ENCODE measurements at regions not wholly inside any gene's neighbourhood (a gene's known extent, or its start where the extent isn't known, plus 50 kb on each side); places are given as distances from the start of the nearest gene placed in this dataset.

DNA sequence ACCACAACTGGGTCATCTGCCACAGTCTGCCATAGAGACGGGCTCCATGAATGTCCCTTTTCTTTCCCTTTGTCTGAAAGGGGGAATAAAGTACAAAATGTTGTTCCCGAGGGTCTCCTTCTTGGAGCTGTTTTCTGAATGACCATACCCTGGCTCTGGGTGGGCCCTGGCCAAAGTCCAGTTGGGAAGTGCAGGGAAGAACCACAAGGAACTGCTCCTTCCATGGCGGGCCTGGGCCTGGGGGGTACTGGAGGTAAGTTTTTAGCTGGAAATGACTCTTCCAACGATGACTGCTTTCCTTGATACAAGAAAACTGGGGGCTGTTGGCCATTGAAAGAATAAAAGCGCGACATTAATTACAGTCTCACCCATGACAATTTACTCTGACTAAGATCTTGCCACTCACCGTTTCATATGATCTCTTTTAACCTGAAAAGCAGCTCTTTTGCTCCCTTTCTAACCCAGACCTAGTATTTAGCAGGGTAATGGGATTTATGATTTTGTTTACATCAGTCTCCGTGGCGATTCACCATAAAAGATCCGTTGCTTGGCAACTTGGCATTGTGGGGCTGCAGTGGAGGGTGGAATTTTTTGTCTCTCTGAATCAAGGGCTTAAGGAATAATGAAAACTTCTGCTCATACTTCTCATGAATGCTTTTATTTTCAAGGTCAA, 89.2 kb upstream of the PTCH1 start:
- no peak for TF ChIP-seq POLR2A (IDR thresholded peaks at IDR 0.05)
- TF ChIP-seq, protein P1, sequence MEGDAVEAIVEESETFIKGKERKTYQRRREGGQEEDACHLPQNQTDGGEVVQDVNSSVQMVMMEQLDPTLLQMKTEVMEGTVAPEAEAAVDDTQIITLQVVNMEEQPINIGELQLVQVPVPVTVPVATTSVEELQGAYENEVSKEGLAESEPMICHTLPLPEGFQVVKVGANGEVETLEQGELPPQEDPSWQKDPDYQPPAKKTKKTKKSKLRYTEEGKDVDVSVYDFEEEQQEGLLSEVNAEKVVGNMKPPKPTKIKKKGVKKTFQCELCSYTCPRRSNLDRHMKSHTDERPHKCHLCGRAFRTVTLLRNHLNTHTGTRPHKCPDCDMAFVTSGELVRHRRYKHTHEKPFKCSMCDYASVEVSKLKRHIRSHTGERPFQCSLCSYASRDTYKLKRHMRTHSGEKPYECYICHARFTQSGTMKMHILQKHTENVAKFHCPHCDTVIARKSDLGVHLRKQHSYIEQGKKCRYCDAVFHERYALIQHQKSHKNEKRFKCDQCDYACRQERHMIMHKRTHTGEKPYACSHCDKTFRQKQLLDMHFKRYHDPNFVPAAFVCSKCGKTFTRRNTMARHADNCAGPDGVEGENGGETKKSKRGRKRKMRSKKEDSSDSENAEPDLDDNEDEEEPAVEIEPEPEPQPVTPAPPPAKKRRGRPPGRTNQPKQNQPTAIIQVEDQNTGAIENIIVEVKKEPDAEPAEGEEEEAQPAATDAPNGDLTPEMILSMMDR (IDR thresholded peaks at IDR 0.05), result no peak
- Histone ChIP-seq H3K4me3 (no peak overlapping the region), H3K36me3 (ENCODE audit: low read depth, missing control alignments) (no peaks in the 10 kb centered on the region), H3K27me3 (no peaks in the 10 kb centered on the region), H3K4me1 (no peaks in the 10 kb centered on the region), H3K27ac (no peak overlapping the region), H3K9me3 (no peaks in the 10 kb centered on the region)
- DNase-seq, result no peak
- 73 to 77% methylated on average over 10 of the region's 10 CpGs for WGBS, 2 donors
- intact Hi-C loops (cut with DNase I; ENCODE audit: low total_unique reads), result no loop called here

DNA sequence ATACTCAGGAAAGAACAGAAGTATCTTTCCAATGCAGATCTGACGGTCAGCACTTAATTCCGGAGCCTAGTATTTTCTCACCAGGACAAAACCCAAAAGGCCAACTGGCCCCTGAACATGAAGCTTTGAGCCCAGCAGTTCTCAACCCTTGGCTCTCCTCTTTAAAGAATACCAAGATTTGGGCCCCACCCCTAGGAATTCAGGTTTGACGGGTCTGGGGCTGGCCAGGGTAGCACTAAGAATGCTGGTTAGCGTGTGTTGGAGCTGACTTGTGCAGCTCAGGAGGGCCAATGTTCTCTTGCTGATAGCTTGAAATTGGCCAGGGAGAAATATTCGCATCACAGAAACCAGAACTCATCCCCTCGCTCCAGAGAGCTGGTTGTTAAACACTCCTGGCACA, 88.3 kb upstream of the PTCH1 start:
- 56 to 57% methylated on average over 4 to 6 of the region's 6 CpGs for WGBS, 2 donors
- H3K27me3 ChIP-seq, result no peaks in the 10 kb centered on the region
- no peak for TF ChIP-seq POLR2A (IDR thresholded peaks at IDR 0.05)
- TF ChIP-seq, protein P1 (IDR thresholded peaks at IDR 0.05), result no peak
- intact Hi-C loops (cut with DNase I; ENCODE audit: low total_unique reads), result no loop called here
- no peak overlapping the region for H3K4me3 ChIP-seq
- DNase-seq, result no peak
- H3K36me3 ChIP-seq (ENCODE audit: low read depth, missing control alignments), result no peaks in the 10 kb centered on the region
- no peak overlapping the region for H3K27ac ChIP-seq
- H3K4me1 ChIP-seq, result no peaks in the 10 kb centered on the region
- H3K9me3 ChIP-seq, result no peaks in the 10 kb centered on the region

DNA sequence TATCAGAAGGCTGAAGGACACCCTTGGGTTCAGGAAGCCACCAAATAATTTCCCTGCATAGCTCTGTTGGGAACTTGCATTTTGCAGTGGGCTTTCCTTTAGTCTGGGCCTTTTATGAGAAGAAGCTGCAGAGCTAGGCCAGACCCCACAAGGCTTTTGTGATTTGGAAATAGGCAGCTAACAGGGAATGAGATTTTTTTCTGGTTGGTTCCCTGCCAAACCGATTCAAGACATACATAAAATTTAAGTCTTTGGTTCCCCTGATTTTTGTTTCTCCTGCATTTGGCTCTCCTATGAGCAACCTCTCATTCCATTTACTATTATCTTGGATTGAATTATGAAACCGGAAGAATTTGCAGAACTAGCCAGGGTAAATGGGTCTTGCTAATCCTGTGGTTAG, 81.5 kb upstream of the PTCH1 start:
- H3K36me3 ChIP-seq (ENCODE audit: low read depth, missing control alignments), result no peaks in the 10 kb centered on the region
- 72% methylated on average over 2 of the region's 2 CpGs for WGBS, 2 donors
- H3K4me1 ChIP-seq, result no peaks in the 10 kb centered on the region
- no peak overlapping the region for H3K4me3 ChIP-seq
- no peak overlapping the region for H3K27ac ChIP-seq
- no peaks in the 10 kb centered on the region for H3K27me3 ChIP-seq
- DNase-seq, result no peak
- intact Hi-C loops (cut with DNase I; ENCODE audit: low total_unique reads), result no loop called here
- H3K9me3 ChIP-seq, result no peaks in the 10 kb centered on the region
- no peak for TF ChIP-seq POLR2A (IDR thresholded peaks at IDR 0.05)
- TF ChIP-seq, protein P1 (IDR thresholded peaks at IDR 0.05), result no peak

DNA sequence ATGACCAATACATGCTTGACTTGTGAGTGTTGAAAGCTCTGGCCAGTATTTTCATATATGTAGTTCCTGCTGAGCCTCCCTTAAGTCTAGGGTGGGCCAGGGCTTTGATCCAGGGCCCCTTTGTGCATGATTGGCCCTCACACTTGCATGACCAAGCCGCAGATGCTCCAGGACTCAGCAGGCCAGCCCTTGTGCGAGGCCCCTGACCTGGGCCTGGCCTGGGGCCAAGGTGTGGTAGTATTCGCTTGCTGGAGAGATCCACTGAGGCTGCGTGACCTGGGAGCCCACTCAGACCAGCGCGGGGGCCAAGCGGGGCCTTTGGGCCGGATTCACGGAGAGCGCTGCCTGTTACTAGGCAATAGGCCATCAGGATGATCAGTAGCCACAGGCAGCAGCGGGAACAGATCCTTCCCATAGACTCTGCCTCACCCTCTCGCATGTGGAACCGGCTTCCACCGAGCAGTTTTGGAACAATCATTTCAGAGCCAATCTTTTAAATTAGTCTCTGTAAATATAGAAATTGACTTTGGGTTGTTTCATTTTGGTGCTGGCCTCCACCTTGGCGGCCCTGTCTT, 79.0 kb upstream of the PTCH1 start:
- intact Hi-C loops (cut with DNase I; ENCODE audit: low total_unique reads), result no loop called here
- no peaks in the 10 kb centered on the region for H3K36me3 ChIP-seq (ENCODE audit: low read depth, missing control alignments)
- H3K4me3 ChIP-seq, result no peak overlapping the region
- no peaks in the 10 kb centered on the region for H3K27me3 ChIP-seq
- H3K27ac ChIP-seq, result no peak overlapping the region
- no peak for TF ChIP-seq POLR2A (IDR thresholded peaks at IDR 0.05)
- TF ChIP-seq, protein P1 (IDR thresholded peaks at IDR 0.05), result no peak
- DNase-seq, result peak; percentile 19
- no peaks in the 10 kb centered on the region for H3K4me1 ChIP-seq
- 56 to 71% methylated on average over 10 to 15 of the region's 15 CpGs for WGBS, 2 donors
- no peaks in the 10 kb centered on the region for H3K9me3 ChIP-seq

DNA sequence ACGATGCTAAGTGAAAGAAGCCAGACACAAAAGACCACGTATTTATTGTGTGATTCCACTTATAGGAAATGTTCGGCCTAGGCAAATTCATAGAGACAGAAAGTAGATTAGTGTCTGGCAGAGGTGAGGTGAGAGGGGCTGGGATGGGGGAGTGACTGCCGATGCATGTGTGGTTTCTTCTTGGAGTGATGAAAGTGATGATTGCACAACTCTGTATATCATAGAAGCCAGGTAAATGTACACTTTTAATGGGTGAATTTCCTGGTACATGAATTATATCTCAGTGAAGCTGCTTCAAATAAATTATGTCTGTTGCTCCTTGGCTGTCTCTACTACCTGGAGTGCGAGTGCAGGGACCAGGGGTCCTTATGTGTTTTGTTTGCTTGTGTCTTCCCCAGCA, 76.2 kb upstream of the PTCH1 start:
- TF ChIP-seq, protein P1 (IDR thresholded peaks at IDR 0.05), result no peak
- no peak for TF ChIP-seq POLR2A (IDR thresholded peaks at IDR 0.05)
- no peaks in the 10 kb centered on the region for H3K27me3 ChIP-seq
- intact Hi-C loops (cut with DNase I; ENCODE audit: low total_unique reads), result no loop called here
- no peak overlapping the region for H3K4me3 ChIP-seq
- H3K9me3 ChIP-seq, result no peaks in the 10 kb centered on the region
- no peak for DNase-seq
- no peaks in the 10 kb centered on the region for H3K4me1 ChIP-seq
- 87 to 95% methylated on average over 5 of the region's 5 CpGs for WGBS, 2 donors
- no peak overlapping the region for H3K27ac ChIP-seq
- H3K36me3 ChIP-seq (ENCODE audit: low read depth, missing control alignments), result no peaks in the 10 kb centered on the region

Measured in testis (tissue), 2 donors.